ENCODE measurements at regions not wholly inside any gene's neighbourhood (a gene's known extent, or its start where the extent isn't known, plus 50 kb on each side); places are given as distances from the start of the nearest gene placed in this dataset.
"Not testable (repeated sequence)": the region's sequence is repeated elsewhere in the genome, so short reads cannot be mapped to it uniquely, and the experiment has no call there.

- DNase-seq = no peak
Measured at GRCh38 chr11:97729546-97730272, 1291.0 kb upstream of the CNTN5 start.

DNA sequence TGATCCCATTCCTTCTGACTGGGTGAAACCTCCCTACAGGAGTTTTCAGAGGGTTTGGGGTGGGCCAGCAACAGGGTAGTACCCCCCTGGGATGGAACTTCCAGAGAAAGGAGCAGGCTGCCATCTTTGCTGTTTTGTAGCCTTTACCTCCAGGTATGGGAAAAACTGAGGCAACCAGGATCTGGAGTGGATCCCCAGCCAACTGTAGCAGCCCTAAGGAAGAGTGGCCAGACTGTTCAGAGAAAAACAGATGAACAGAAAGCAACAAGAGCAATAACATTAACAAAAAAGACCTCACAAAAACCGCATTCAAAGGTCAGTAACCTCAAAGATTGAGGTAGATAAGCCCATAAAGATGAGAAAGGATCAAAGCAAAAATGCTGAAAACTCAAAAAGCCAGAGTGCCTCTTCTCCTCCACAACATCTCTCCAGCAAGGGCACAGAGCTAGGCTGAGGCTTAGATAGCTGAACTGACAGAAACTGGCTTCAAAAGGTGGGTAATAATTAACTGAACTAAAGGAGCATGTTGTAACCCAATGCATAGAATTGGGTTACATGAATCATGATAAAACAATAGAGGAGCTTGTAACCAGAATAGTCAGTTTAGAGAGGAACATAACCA, 1288.6 kb upstream of the CNTN5 start:
- DNase-seq = no peak

DNA sequence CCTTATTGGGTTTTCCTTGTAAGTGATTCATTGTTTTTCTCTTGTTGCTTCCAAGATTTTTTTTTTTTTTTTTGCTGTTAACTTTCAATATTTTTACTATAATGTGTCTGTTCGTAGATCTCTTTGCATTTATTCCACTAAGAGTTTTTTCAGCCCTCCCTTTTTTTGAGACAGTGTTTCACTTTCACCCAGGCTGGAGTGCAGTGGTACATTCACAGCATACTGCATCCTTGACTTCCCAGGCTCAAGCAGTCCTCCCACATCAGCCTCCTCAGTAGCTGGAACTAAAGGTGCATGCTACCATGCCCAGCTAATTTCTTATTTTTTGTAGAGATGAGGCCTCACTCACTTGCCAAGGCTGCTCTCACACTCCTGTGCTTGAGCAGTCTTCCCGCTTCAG, 1282.0 kb upstream of the CNTN5 start:
- DNase-seq = no peak

- no peak for DNase-seq
Measured at GRCh38 chr11:97739932-97740800, 1280.6 kb upstream of the CNTN5 start.

DNA sequence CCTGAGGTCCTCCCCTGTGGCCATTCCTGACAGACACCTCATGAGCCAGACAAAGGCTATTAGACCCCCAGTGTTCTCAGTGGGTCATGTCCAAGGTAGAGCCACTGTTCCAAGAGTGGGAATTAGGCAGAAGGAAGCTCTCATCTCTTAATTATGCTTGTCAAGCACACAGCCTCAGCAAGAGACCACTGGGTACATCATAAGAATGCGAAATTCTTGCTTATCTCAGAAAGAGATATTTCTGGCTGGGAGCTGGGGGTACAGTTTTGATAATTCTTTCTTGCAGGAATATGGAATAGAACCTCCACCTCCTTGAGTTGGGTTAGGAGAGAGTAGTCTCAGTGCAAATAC, 1280.0 kb upstream of the CNTN5 start:
- DNase-seq = no peak

GRCh38 chr11:97742717-97743116, 1278.0 kb upstream of the CNTN5 start:
- DNase-seq = no peak

DNA sequence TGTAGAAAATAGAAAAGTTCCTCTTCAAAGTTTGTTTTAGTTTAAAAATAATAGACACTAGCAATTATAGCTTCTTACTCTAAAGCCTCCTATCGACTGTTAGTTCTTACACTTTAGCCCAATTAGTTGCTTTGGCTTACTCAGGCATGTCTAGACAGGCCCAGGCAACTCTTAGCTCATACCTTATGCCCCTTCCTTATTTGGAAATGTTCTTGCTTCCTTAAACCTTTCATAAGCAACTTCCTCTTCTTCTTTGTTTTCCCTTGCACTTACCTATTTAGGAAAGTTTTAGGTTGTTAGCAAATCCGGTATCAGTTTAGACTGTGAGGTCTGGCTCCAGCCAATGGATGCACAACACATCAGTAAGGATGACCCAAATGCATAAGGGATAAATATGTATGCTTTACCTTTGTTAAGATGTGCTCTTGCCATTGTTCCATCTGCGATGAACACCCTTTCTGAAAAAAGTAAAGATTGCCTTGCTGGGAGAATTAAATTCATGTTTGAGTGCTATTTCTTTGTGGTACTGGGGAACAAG, 1277.5 kb upstream of the CNTN5 start:
- no peak for DNase-seq

- no peak for DNase-seq
Measured at GRCh38 chr11:97745515-97746050, 1275.2 kb upstream of the CNTN5 start.

DNA sequence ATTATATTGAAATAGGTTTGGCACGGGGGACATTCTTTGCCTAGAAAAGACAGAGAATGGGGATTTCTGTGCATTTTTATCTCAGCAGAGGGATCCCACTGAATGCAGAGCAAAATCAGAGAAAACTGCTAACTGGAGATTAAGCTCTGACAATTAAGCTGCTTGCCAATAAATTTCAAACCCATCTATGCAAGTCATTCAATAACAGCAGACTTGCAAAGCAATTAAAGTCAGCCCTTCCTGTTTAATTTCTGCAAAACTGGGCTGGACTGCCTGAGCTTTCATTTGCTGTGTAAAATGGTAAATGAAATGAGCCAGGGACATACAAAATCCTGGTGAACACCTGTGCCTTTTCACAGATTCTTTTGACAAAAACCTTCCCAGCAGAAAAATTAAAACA, 1273.9 kb upstream of the CNTN5 start:
- no peak for DNase-seq

DNA sequence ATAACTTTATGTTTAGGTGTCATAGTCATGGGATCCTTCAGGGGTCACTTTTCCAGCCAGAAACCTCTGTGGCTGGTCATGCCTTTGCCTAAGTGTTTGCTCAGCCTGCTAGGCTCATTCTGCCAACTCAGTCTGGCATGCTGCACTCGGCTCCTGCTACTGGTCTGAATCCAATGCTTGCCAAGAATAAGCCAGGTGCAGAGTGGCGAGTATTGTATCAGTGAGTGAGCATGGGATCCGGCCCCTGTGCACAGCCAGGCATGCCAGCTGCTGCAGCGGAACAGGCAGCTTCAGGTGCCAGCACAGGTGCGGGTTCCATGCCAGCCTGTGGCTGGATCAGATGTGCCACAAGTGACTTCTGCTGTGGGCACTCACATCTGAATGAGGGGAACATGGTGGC, 1269.3 kb upstream of the CNTN5 start:
- DNase-seq = no peak

DNA sequence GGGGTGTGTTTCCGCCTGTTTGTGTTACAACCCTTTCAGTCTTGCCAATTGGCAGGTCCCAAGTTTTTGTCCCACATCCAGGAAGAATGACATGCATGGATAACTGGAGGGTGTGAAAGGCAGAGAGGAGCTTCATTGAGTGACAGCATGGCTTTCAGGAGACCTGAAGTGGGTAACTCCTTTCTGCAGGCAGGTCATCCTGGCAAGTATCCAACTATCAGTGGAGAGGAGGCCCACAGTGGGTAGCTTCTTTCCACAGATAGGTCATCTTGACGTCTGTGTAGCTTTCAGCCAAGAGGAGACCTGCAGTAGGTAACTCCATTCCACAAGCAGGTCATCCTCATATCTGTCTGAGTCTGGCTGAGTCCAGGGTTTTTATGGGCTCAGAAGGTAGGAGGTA, 1268.8 kb upstream of the CNTN5 start:
- DNase-seq = no peak

DNA sequence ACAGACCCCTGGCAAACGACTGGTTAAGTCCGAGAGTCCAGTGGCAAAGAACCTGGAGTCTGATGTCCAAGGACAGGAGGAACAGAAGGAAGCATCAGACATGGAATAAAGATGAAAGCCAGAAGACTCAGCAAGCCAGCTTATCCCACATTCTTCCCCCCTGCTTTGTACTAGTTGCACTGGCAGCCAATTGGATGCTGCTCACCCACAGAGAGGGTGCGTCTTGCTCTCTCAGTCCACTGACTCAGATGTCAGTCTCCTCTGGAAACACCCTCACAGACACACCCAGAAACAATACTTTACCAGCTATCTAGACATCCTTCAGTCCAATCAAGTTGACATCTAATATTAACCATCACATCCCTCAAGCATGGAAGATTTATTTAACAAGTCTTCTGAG, 1265.8 kb upstream of the CNTN5 start:
- no peak for DNase-seq

DNA sequence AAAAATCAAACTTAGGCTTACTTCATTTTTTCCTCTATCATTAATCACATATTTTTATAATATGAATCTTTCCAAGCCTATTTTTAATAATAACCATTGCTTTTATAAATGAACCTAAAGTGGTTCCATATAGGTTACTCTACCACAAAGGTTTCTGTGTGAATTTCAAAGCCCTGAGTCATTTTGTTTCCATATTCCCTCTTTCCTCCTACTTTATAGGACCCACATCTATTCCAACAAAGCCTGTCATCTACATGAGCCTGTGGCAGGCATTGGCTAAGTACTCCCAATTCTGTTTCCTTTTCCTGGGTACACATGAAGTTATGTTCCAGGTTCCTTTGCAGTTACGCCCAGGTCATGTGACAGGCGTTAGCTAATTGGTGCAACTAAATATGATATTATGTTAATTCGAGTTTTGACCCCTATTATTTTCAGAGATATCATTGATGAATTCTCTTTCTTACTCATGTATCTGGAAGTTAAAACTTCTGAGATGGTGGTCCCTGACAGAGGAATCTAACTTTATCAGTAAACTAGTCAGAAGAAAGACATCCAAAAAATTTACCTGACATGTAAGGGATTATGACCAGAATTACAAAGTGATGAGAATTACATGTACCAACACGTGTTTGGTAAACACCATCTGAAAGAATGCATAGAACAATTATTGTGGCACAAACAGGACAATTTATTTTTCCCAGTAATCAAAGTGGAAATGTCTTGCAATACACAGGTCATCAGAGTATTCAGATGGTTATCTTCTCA, 1264.0 kb upstream of the CNTN5 start:
- DNase-seq = no peak

DNA sequence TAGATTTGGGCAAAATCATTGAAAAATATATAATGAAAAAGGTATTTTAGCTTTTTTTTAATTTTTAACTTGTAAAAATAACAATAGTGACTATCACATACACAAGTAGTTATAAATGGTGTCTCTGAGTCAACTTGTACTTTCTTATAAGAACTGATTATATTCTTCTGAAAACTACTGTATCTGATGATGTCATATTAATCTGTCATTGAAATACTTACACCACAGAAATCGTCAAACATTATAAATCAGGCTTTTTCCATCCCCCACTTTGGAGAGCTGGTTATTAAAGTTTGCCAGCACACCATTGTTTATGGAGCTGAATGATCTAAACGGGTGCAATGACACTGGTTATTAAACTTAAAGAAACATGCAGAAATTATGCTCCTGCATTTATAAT, 1259.6 kb upstream of the CNTN5 start:
- no peak for DNase-seq

DNA sequence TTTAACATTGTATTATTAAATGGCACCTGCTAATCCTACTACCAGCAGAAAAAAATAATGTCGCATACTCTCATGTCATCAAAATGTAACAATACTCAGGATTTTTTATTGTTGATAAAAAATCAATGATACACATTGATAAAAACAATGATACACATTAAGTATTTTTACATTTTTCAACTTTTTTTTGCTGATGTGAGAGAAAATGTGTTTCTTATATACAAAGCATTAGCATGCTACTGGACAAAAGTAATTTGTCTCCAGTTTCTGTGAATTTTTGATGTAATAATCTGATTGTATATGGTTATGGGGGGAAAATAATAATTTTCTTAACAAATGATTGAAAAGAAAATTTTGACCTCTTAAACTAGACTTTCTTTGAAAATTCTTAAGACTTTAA, 1256.6 kb upstream of the CNTN5 start:
- DNase-seq = no peak

DNA sequence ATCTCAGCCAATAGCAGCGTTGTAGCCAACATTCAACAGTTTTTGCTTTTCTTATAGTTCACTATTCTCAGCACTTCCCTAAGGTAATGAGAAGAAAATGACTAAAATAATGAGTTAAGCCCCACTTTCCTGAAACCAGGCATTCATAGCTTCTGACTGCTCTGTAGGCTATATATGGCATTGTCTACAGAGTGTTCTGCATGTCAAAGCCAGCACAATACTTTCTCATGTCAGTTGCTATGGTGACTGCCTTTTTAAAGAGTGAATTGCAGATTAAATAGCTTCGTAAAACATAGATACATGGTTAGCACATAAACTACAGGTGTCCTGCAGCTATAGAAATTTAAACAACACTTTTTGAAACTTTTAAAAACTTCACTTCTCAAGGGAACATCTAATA, 1256.1 kb upstream of the CNTN5 start:
- DNase-seq = no peak

DNA sequence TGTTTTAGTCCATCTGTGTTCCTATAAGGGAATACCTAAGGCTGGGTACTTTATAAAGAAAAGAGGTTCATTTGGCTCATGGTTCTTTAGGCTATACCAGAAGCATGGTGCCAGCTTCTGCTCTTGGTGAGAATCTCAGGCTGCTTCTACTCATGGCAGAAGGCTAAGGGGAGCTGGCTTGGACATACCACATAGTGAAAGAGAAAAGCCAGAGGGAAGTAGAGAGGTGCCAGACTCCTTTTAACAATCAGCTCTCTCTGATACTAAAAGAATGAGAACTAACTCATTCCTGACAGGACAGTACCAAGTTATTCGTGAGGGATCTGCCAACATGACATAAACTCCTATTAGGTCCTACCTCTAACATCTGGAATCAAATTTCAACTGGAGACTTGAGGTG, 1250.2 kb upstream of the CNTN5 start:
- no peak for DNase-seq

GRCh38 chr11:97772705-97773104, 1248.0 kb upstream of the CNTN5 start:
- DNase-seq = no peak

DNA sequence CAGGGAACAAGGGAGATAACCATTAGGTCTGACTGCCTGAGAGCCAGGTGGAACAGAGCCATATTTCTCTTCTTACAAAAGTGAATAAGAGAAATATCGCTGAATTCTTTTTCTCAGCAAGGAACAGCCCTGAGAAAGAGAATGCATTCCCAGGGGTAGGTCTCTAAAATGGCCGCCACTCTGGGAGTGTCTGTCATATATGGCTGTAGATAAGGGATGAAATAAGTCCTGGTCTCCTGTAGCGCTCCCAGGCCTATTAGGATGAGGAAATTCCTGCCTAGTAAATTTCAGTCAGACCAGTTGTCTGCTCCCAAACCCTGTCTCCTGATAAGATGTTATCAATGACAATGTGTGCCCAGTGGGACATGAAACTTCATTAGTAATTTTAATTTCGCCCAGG, 1236.4 kb upstream of the CNTN5 start:
- not testable (repeated sequence) for DNase-seq

- DNase-seq = no peak
Measured at GRCh38 chr11:97786961-97787360, 1233.8 kb upstream of the CNTN5 start.

DNA sequence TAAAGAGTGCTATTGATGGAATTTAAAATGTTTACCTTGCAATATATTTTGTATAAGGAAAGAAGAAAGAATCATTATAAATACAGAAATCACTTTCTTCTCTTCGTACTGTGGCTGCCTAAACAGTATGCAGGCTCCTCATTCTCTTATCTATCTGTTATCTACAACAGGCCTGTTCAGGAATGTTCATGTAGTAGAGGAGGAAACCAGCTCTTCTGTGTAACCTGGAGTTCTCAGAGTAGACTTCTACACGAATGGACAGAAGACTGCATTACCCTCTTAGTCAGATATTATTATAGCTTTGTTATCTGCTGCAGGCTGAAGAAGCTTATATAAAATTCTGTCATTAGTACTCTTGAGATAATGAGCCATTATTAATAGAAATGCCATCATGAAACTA, 1225.9 kb upstream of the CNTN5 start:
- DNase-seq = no peak

- no peak for DNase-seq
Measured at GRCh38 chr11:97800891-97801290, 1219.9 kb upstream of the CNTN5 start.
